Activated CD4-positive, alpha-beta T cell treated with anti-CD3 and anti-CD28 coated beads, Interleukin-2, amount 10 ng/mL, durations not matched to agents 24 days and 14 days (primary cell): ENCODE measurements at regions not wholly inside any gene's neighbourhood (a gene's known extent, or its start where the extent isn't known, plus 50 kb on each side); places are given as distances from the start of the nearest gene placed in this dataset.
"Not testable (repeated sequence)": the region's sequence is repeated elsewhere in the genome, so short reads cannot be mapped to it uniquely, and the experiment has no call there.

Experiments
- DNase-seq: peaks from one replicate; pipeline ENCODE4 v3.0.0; 2022
- H3K27ac Mint-ChIP-seq: one replicate; pipeline ENCODE4 v1.8.0; 2022; ENCODE audit warnings: mild to moderate bottlenecking, mixed read lengths
- H3K27me3 Mint-ChIP-seq: one replicate; pipeline ENCODE4 v1.8.0; 2022; ENCODE audit warnings: mixed read lengths
- H3K36me3 Mint-ChIP-seq: one replicate; pipeline ENCODE4 v1.8.0; 2022; ENCODE audit warnings: low read depth, mild to moderate bottlenecking, mixed read lengths
- H3K4me1 Mint-ChIP-seq: one replicate; pipeline ENCODE4 v1.8.0; 2021; ENCODE audit warnings: mixed read lengths
- H3K4me3 Mint-ChIP-seq: one replicate; pipeline ENCODE4 v1.8.0; 2022; ENCODE audit warnings: mild to moderate bottlenecking, moderate library complexity, mixed read lengths
- H3K9me3 Mint-ChIP-seq: one replicate; pipeline ENCODE4 v1.8.0; 2021; ENCODE audit warnings: mixed read lengths
- intact Hi-C: fragments of 100-400 bp; cut with micrococcal nuclease; formaldehyde crosslinking; loops from one replicate; pipeline ENCODE4 v1.15.1; 2023

DNA sequence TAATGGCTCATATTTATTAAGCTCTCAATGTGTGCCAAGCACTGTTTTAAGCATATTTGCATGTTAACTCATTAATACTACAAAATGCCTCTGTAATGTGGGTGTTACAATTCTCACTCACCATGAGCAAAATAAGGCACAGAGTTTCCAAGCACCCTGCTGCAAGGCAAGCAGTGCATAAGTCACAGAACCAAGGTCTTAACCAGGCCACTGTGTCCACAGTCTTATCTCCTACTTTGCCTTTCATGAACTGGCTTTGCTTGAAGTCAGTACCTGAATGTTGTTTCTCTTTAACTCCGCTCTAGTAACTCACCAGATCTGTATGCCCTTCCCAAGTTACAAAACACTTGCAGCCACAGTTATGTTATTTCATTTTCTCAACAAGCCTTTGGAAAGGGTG lies 1372.7 kb downstream of the AACS start:
- no peaks in the 10 kb centered on the region for H3K36me3 Mint-ChIP-seq
- peaks cover 3% of the 10 kb centered on the region for H3K9me3 Mint-ChIP-seq
- H3K27me3 Mint-ChIP-seq, result no peaks in the 10 kb centered on the region
- no peaks in the 10 kb centered on the region for H3K4me1 Mint-ChIP-seq
- no peak overlapping the region for H3K4me3 Mint-ChIP-seq
- intact Hi-C loops, result no loop called here
- no peak overlapping the region for H3K27ac Mint-ChIP-seq
- no peak for DNase-seq

DNA sequence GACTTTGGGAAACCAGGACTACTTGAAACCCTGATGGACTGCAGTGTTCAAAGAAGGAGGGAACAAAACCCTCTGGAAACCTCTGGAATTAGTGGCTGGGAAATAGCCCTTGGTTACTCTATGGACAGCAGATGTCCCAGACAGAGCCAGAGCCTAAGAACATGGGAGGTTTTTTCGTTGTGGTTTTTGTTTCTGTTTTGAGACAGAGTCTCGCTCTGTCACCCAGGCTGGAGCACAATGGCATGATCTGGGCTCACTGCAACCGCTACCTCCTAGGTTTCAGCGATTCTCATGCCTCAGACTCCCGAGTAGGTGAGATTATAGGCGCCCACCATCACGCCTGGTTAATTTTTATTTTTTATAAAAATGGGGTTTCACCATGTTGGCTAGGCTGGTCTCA lies 1378.7 kb downstream of the AACS start:
- DNase-seq, result no peak
- Mint-ChIP-seq H3K4me1 (no peaks in the 10 kb centered on the region), H3K27ac (no peak overlapping the region), H3K27me3 (no peaks in the 10 kb centered on the region), H3K9me3 (peaks cover 8% of the 10 kb centered on the region), H3K4me3 (no peak overlapping the region), H3K36me3 (no peaks in the 10 kb centered on the region)
- intact Hi-C loops, result no loop called here

DNA sequence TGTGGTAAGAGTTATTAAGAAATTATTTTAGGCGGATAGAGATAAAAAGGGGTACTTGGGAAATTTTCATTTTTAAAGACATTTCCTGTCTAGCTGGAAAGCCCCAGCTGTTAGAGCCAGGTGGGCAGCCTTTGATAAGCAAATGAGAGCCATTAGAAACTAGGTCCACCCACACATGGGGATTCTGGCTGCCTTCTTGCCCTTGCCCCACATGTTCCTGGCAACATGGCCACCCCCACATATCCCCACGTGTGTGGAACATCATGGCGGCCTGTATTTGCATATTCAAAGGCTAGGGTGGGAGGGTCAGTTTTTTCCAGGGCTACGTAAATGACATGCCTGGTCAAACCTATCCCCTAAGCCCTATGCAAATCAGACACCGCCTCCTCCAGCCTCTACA lies 1382.1 kb downstream of the AACS start:
- Mint-ChIP-seq H3K27me3 (no peaks in the 10 kb centered on the region), H3K36me3 (no peaks in the 10 kb centered on the region), H3K27ac (no peak overlapping the region), H3K4me1 (no peaks in the 10 kb centered on the region), H3K9me3 (peaks cover 11% of the 10 kb centered on the region), H3K4me3 (no peak overlapping the region)
- no peak for DNase-seq
- intact Hi-C loops, result no loop called here

DNA sequence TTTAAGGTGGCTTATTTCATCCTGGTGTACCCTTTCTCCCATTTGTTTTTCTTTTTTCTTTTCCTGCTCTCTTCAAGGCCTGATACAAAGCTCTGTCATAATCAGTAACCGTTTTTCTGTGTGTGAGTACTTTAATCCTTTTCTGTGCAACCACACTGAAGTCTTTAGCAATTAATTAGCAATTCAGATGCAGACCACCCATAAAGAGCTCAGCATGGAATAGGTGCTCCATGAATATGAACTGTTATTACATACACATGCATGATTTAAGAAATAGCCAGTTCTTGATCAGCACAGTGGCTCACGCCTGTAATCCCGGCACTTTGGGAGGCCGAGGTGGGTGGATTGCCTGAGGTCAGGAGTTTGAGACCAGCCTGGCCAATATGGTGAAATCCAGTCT lies 1386.6 kb downstream of the AACS start:
- Mint-ChIP-seq H3K27me3 (no peaks in the 10 kb centered on the region), H3K27ac (no peak overlapping the region), H3K4me1 (no peaks in the 10 kb centered on the region), H3K4me3 (no peak overlapping the region), H3K9me3 (peaks cover 6% of the 10 kb centered on the region), H3K36me3 (no peaks in the 10 kb centered on the region)
- DNase-seq, result no peak
- intact Hi-C loops, result no loop called here

DNA sequence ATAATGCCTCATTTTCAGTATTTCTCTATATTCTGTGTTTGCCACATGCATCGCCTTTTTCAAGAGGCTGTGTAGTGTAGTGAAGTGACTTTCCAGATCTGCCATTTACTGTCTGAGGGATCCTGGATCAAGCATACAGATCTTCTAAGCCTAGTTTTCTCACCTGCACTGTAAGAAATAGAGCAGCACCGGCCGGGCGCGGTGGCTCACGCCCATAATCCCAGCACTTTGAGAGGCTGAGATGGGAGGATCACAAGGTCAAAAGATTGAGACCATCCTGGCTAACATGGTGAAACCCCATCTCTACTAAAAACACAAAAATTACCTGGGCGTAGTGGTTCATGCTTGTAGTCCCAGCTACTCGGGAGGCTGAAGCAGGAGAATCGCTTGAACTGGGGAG lies 1387.5 kb downstream of the AACS start:
- H3K4me1 Mint-ChIP-seq, H3K36me3 Mint-ChIP-seq, H3K4me3 Mint-ChIP-seq, DNase-seq, H3K27ac Mint-ChIP-seq, H3K27me3 Mint-ChIP-seq, intact Hi-C loops, H3K9me3 Mint-ChIP-seq: not testable (repeated sequence)

DNA sequence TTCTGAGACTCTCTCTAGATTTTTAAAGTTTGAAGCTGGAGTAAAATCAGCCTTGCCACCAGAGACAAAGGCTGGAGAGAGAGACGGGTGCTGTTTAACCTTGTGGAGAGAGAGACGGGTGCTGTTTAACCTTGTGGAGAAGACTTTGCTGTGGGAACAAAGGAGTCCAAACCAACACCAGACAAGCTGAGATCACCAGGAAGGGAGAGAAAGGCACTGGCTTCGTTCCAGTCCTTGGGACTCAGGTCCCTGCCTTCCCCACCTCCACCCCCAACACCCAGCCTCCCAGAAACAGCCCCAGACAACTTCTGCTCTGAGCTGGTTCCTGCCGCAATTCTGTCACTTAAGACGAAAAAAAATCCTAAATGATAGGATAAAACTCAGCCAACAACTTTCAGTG lies 1389.3 kb downstream of the AACS start:
- no peak overlapping the region for H3K27ac Mint-ChIP-seq
- no peak for DNase-seq
- H3K9me3 Mint-ChIP-seq, result no peaks in the 10 kb centered on the region
- H3K4me3 Mint-ChIP-seq, result no peak overlapping the region
- no peaks in the 10 kb centered on the region for H3K4me1 Mint-ChIP-seq
- intact Hi-C loops, result no loop called here
- H3K36me3 Mint-ChIP-seq, result no peaks in the 10 kb centered on the region
- no peaks in the 10 kb centered on the region for H3K27me3 Mint-ChIP-seq

DNA sequence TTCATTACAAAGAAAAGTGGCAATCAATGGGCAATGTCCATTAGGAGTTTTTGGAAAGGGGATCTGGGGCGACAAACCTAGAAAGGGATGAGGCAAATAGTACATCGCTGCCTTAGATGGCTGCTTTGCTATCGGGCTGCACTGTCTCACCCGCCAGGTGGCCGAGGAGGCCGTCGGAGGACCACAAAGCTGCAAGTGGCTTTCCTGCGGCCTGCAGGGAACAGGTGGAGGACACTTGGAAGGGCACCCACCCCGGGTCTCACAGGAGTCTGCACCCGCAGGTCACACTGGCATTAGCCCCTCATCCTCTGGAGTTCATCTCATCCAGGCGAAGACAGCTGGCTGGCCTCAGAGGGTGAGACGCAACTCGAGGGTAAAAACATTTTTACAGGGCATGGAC lies 1392.5 kb downstream of the AACS start:
- Mint-ChIP-seq H3K27me3 (no peaks in the 10 kb centered on the region), H3K9me3 (no peaks in the 10 kb centered on the region), H3K4me1 (no peaks in the 10 kb centered on the region), H3K36me3 (no peaks in the 10 kb centered on the region), H3K4me3 (no peak overlapping the region), H3K27ac (no peak overlapping the region)
- no peak for DNase-seq
- intact Hi-C loops, result no loop called here

DNA sequence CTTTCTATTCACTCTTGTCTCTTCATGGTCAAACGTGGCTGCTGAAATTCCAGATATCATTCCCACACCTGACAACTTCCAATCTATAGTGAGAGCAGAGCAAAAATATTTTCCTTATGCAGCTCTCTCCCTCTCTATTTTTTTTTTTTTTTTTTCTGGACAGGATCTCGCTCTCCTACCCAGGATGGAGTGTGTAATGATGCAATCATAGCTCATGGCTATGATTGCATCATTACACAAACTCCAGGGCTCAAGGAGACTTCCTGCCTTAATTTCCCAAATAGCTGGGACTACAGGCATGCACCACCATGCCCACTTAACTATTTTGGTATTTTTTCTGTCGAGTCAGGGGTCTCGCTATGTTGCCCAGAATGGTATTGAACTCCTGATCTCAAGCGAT lies 1398.9 kb downstream of the AACS start:
- Mint-ChIP-seq H3K27me3 (no peaks in the 10 kb centered on the region), H3K4me3 (no peak overlapping the region), H3K4me1 (no peaks in the 10 kb centered on the region), H3K36me3 (no peaks in the 10 kb centered on the region), H3K27ac (no peak overlapping the region), H3K9me3 (no peaks in the 10 kb centered on the region)
- DNase-seq, result no peak
- intact Hi-C loops, result no loop called here

DNA sequence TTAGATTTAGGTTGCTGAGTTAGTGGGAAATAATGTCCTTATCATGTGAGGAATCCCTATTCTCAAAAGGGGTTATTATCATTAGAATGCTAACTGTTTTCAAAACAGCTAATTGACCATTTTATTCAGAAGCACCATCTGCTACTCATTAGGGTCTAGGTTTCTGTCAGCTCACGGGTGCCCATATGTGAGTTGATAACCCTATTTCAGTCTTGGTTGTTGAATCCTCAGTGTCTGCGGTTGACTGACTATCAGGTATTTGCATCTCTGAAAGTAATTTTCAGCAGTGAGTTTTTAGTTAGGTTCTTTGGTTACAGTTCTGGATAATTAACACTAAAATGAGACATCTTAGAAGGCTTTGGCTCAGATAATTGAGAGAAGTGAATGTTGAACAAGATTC lies 1404.0 kb downstream of the AACS start:
- Mint-ChIP-seq H3K27me3 (no peaks in the 10 kb centered on the region), H3K9me3 (peaks cover 9% of the 10 kb centered on the region), H3K4me3 (no peak overlapping the region), H3K4me1 (no peaks in the 10 kb centered on the region), H3K36me3 (no peaks in the 10 kb centered on the region), H3K27ac (no peak overlapping the region)
- no peak for DNase-seq
- intact Hi-C loops, result no loop called here

DNA sequence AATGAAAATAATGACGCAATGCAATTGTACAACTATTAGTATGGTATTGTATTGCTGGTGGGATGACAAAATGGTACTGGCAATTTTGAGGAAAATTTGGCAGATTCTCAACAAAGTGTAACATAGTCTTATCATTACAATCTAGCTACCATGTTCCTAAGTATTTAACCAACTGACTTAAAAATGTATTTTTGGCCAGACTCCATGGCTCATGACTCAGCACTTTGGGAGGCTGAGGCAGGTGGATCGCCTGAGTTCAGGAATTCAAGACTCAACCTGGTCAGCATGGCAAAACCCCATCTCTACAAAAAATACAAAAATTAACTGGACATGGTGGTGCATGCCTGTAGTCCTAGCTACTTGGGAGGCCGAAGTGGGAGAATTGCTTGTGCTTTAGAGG lies 1409.5 kb downstream of the AACS start:
- no peak overlapping the region for H3K27ac Mint-ChIP-seq
- intact Hi-C loops, result no loop called here
- H3K4me1 Mint-ChIP-seq, result no peaks in the 10 kb centered on the region
- H3K36me3 Mint-ChIP-seq, result peaks cover 1% of the 10 kb centered on the region
- DNase-seq, result no peak
- H3K27me3 Mint-ChIP-seq, result no peaks in the 10 kb centered on the region
- H3K4me3 Mint-ChIP-seq, result no peak overlapping the region
- H3K9me3 Mint-ChIP-seq, result peaks cover 19% of the 10 kb centered on the region

DNA sequence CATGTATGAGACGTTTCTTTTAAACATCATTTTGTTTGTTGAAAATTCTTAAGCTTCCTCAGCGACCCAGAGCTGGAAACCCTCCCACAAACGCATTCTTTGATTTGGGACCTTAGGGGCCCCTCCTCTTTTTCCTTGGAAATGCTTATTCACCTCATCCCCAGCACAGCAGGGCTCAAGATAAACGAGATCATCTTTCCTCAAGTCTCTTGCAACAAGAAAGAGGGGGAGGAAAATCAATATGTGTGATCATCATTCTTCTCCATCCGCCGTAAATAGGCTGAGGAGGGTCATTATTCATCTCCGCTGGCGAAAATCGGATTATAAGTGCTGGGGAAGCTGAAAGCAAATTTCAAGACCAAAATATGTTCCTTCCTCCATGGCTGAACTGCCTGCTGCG lies 1415.2 kb downstream of the AACS start:
- no peak overlapping the region for H3K4me3 Mint-ChIP-seq
- H3K27ac Mint-ChIP-seq, result no peak overlapping the region
- peaks cover 2% of the 10 kb centered on the region for H3K4me1 Mint-ChIP-seq
- no peaks in the 10 kb centered on the region for H3K27me3 Mint-ChIP-seq
- H3K9me3 Mint-ChIP-seq, result peaks cover 11% of the 10 kb centered on the region
- intact Hi-C loops, result no loop called here
- no peaks in the 10 kb centered on the region for H3K36me3 Mint-ChIP-seq
- no peak for DNase-seq

DNA sequence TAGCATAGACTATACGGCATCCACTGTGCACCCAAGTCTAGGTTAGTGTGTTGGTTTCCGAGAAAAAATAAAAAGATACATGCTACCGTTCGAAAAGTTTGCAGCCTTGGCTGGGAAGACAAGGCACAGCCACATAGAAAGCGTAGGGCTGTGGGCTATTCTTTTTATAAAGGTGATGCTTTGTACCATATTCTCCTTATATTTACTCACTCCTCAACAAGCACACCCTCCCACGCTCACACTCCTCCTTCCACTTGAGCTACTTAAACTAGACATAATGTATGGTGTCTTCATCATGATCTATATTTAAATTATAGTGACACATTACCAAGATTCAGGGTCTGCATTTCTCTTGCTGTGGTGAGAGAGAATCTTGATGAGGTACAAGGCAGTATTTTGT lies 1416.5 kb downstream of the AACS start:
- Mint-ChIP-seq H3K27me3 (no peaks in the 10 kb centered on the region), H3K36me3 (no peaks in the 10 kb centered on the region), H3K27ac (no peak overlapping the region), H3K4me3 (no peak overlapping the region), H3K9me3 (peaks cover 13% of the 10 kb centered on the region), H3K4me1 (peaks cover 2% of the 10 kb centered on the region)
- no peak for DNase-seq
- intact Hi-C loops, result no loop called here

DNA sequence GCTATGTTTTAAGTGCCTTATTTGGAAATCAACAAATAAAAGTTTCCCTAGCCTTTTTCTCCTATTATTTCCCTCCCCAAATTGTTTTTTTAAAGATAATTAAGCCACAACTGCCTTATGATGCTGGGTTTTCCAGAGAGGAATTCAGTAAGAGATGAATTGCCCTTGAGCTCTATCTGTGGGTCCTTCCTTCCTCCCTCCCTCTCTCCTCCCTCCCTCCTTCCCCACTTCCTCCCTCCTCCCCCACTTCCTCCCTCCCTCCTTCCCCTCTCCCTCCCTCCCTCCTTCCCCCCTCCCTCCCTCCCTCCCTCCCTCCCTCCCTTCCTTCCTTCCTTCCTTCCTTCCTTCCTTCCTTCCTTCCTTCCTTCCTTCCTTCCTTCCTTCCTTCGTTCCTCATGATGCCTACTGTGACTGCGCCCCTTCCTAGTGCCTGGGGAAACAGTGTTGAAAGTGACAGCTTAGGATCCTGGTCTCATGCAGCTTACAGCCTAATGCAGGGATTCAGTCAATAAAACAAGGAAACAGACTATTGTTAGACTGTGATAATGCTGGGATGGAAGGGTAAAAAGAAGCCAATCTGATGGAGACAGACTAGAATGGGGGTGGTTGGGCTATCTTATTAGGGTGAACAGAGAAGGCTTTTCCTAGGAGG lies 1417.1 kb downstream of the AACS start:
- Mint-ChIP-seq H3K4me3 (no peak overlapping the region), H3K36me3 (no peaks in the 10 kb centered on the region), H3K4me1 (peaks cover 2% of the 10 kb centered on the region), H3K27me3 (no peaks in the 10 kb centered on the region), H3K9me3 (peaks cover 18% of the 10 kb centered on the region), H3K27ac (no peak overlapping the region)
- DNase-seq, result no peak
- intact Hi-C loops, result no loop called here

DNA sequence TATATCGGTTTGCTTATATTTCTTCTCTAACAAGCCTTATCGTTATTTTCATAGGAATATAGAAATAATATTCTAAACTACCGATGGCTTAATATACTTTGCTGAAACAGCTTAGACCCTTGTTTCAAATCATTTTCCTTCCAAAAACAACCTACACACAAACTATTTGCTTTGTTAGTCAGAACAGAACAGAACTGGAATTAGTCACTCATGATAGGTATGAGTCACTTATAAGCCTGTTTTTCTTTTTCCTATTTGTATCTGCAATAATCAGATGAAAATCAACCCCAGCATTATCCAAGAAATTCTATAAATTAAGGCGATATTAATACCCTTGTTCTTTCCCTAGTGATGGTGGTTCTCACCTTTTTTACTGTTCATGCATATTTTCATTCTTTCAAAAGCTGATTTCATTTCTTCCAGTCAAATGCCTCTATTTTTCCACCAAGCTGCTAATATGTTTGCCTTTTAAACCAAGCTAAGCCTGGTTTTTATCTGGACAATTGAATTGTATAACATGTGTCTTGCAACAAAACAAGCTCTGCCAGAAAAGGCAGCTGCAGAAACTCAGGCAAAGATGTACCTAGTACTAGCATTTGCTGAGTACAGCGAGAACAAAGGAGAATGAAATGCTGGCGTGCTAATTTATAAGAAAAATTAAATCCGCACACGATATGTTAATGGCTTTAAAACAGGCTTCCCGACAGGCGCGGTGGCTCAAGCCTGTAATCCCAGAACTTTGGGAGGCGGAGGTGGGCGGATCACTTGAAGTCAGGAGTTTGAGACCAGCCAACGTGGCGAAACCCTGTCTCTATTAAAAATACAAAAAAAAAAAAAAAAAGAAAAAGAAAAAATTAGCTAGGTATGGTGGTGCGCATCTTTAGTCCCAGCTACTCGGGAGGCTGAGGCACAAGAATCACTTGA lies 1418.2 kb downstream of the AACS start:
- Mint-ChIP-seq H3K9me3 (peaks cover 12% of the 10 kb centered on the region), H3K36me3 (no peaks in the 10 kb centered on the region), H3K4me3 (no peak overlapping the region), H3K4me1 (peaks cover 2% of the 10 kb centered on the region), H3K27me3 (no peaks in the 10 kb centered on the region), H3K27ac (no peak overlapping the region)
- intact Hi-C loops, result no loop called here
- DNase-seq, result no peak
